K562 (cell line): ENCODE measurements at regions not wholly inside any gene's neighbourhood (a gene's known extent, or its start where the extent isn't known, plus 50 kb on each side); places are given as distances from the start of the nearest gene placed in this dataset.

ENCODE experiments used
- ATAC-seq: fragments of 200-7000 bp; cut with Tn5 transposase; 3 replicates; pipeline ENCODE4 v1.9.1; 2020; ENCODE audit warnings: moderate library complexity
- BruUV-seq: library from RNA; stranded (reverse); fragments of 400-500 nt; replicated peaks from 2 replicates; lab custom pipeline; 2021; lab: Mats Ljungman, UMichigan
- CTCF ChIA-PET: fragments of 300-600 bp; formaldehyde crosslinking; extraction: SDS; loops from one replicate; lab custom pipeline; 2021; ENCODE audit warnings: low intra/inter-chr PET ratio; lab: Yijun Ruan, JAX
- POLR2A ChIA-PET: fragments of 300-600, 350-650 bp; sonication (Branson Sonifier 250); formaldehyde crosslinking; extraction: SDS; loops from one replicate; lab custom pipeline; 2021; ENCODE audit warnings: antibody characterized with exemption, inconsistent platforms; lab: Yijun Ruan, JAX
- DNase-seq, 4 experiments: peaks; one replicate each; pipeline versions ENCODE4 v3.0.0 to v3.0.0-alpha.2; 2011 to 2018; ENCODE audit warnings: low spot score in 3 of 4, mixed read lengths in 3 of 4; ENCODE audit errors: extremely low read depth in 1 of 4
- FAIRE-seq: peaks from 2 replicates; lab custom pipeline; 2011; peaks lifted over from hg19 to GRCh38; lab: Jason Lieb, UNC
- H2AFZ ChIP-seq: 2 replicates; pipeline ENCODE4 v1.6.0; 2011; ENCODE audit warnings: low read depth, low read length, control low read depth, inconsistent platforms
- H3K27ac ChIP-seq: fragments of 200-600 bp; 3 replicates; pipeline ENCODE4 v1.8.0; 2011; ENCODE audit warnings: low read depth, mild to moderate bottlenecking, control low read depth, inconsistent platforms, low read length, moderate library complexity, mixed read lengths; ENCODE audit errors: extremely low read depth
- H3K27me3 ChIP-seq, 2 experiments: fragments of 300-600 bp in 1 of 2; 2 replicates in 1 of 2; 3 replicates in 1 of 2; pipeline versions ENCODE4 v1.6.0 to v1.8.0; 2011; ENCODE audit warnings: inconsistent platforms in 2 of 2, low read length in 2 of 2, mild to moderate bottlenecking in 1 of 2, mixed read lengths in 1 of 2, moderate library complexity in 1 of 2; ENCODE audit not compliant: control insufficient read depth in 2 of 2, insufficient read depth in 2 of 2
- H3K36me3 ChIP-seq: fragments of 300-600 bp; 3 replicates; pipeline ENCODE4 v1.8.0; 2011; ENCODE audit warnings: mild to moderate bottlenecking, low read length, inconsistent platforms; ENCODE audit not compliant: control insufficient read depth, insufficient read depth
- H3K4me1 ChIP-seq, 2 experiments: fragments of 200-600 bp in 1 of 2; replicated peaks in 1 of 2; 2 replicates in 1 of 2; 3 replicates in 1 of 2; pipeline versions ENCODE4 v1.5.1 to v1.8.0; 2011; ENCODE audit warnings: inconsistent platforms in 2 of 2, low read length in 2 of 2, mild to moderate bottlenecking in 1 of 2, mixed read lengths in 1 of 2, moderate library complexity in 1 of 2; ENCODE audit not compliant: control insufficient read depth in 2 of 2, insufficient read depth in 2 of 2
- H3K4me2 ChIP-seq: 2 replicates; pipeline ENCODE4 v1.6.1; 2011; ENCODE audit warnings: low read length, control low read depth, inconsistent platforms, mixed read lengths; ENCODE audit not compliant: insufficient read depth
- H3K4me3 ChIP-seq: fragments of 200-600 bp; sonication (generic), shearing (Covaris generic); 2 replicates; pipeline ENCODE4 v1.5.1; 2016; ENCODE audit warnings: control low read depth, inconsistent platforms
- H3K79me2 ChIP-seq: fragments of 200-600 bp; 3 replicates; pipeline ENCODE4 v1.8.0; 2011; ENCODE audit warnings: low read length, inconsistent platforms; ENCODE audit not compliant: control insufficient read depth, insufficient read depth
- H3K9ac ChIP-seq, 2 experiments: 2 replicates each; pipeline versions ENCODE4 v1.6.0 to v1.6.1; 2011; ENCODE audit warnings: low read depth in 2 of 2, low read length in 2 of 2, control low read depth in 1 of 2, inconsistent platforms in 1 of 2, mild to moderate bottlenecking in 1 of 2, mixed read lengths in 1 of 2; ENCODE audit not compliant: insufficient read depth in 1 of 2
- H3K9me1 ChIP-seq: one replicate; pipeline ENCODE4 v1.6.0; 2011; ENCODE audit warnings: inconsistent platforms, mild to moderate bottlenecking, low read length, moderate library complexity; ENCODE audit not compliant: control insufficient read depth, insufficient read depth
- H3K9me3 ChIP-seq: replicated peaks from 2 replicates; pipeline ENCODE4 v1.5.1; 2011; ENCODE audit warnings: low read depth, low read length, inconsistent platforms; ENCODE audit not compliant: control insufficient read depth, insufficient read depth
- H4K20me1 ChIP-seq: replicated peaks from 2 replicates; pipeline ENCODE4 v1.6.1; 2011; ENCODE audit warnings: low read length, inconsistent platforms, mixed read lengths; ENCODE audit not compliant: control insufficient read depth, insufficient read depth
- DACH1 ChIP-seq: fragments of 450-650 bp; IDR thresholded peaks from 2 replicates; pipeline ENCODE4 v1.6.1; 2018; ENCODE audit not compliant: partially characterized antibody
- PHF8 ChIP-seq: fragments of 200-600 bp; sonication (generic); IDR thresholded peaks from 2 replicates; pipeline ENCODE4 v1.6.1; 2012; ENCODE audit warnings: mixed run types, mild to moderate bottlenecking, inconsistent platforms, low read length, moderate library complexity, borderline replicate concordance
- TCF3 ChIP-seq: sonication (generic); formaldehyde crosslinking; IDR thresholded peaks from 2 replicates; pipeline ENCODE4 v1.4.0; 2020; ENCODE audit warnings: mild to moderate bottlenecking, missing genetic modification reagents
- ZEB2 ChIP-seq: fragments of 450-650 bp; IDR thresholded peaks from 2 replicates; pipeline ENCODE4 v1.6.1; 2016
- ZNF239 ChIP-seq: fragments of 250-450 bp; sonication (Bioruptor Pico); IDR thresholded peaks from 2 replicates; pipeline ENCODE4 v1.4.0; 2020; ENCODE audit warnings: mild to moderate bottlenecking
- ZNF263 ChIP-seq: sonication (generic); formaldehyde crosslinking; IDR thresholded peaks from 2 replicates; pipeline ENCODE4 v1.8.0; 2022; ENCODE audit warnings: mild to moderate bottlenecking, missing genetic modification reagents, borderline replicate concordance
- ZNF280B ChIP-seq: fragments of 250-450 bp; sonication (Bioruptor Pico); IDR thresholded peaks from 2 replicates; pipeline ENCODE4 v1.5.1; 2021; ENCODE audit warnings: mild to moderate bottlenecking
- ZNF655 ChIP-seq: fragments of 250-450 bp; sonication (Bioruptor Pico); IDR thresholded peaks from 2 replicates; pipeline ENCODE4 v1.5.0; 2021
- WGBS: fragments of 100-300 bp; shearing (Covaris generic); methylation state at CpG from one replicate; pipeline ENCODE4 v1.1.6; 2016; ENCODE audit warnings: low coverage, mixed read lengths; ENCODE audit not compliant: insufficient coverage; ENCODE audit errors: missing lambda C conversion rate; 5-methylcytosine and 5-hydroxymethylcytosine counted together
- in situ Hi-C: fragments of 300-500 bp; cut with MboI; formaldehyde crosslinking; loops from 4 replicates; pipeline ENCODE4 v1.15.0; 2018; ENCODE audit warnings: inconsistent platforms, mixed read lengths
- intact Hi-C: fragments of 100-400 bp; cut with micrococcal nuclease; formaldehyde crosslinking; loops from 2 replicates; pipeline ENCODE4 v1.14.2; 2022
- TF ChIP-seq, protein P1 (sequence below): sonication (generic); formaldehyde crosslinking; IDR thresholded peaks from 2 replicates; pipeline ENCODE4 v1.8.1; 2023; ENCODE audit warnings: mild to moderate bottlenecking, missing genetic modification reagents, moderate library complexity

- no peak overlapping the region for H3K4me3 ChIP-seq
- no peaks in the 10 kb centered on the region for H3K9me3 ChIP-seq
- H3K9me1 ChIP-seq = no peaks in the 10 kb centered on the region
- TF ChIP-seq ZNF280B (CRISPR knock-in tag) = no peak
- TF ChIP-seq, protein P1, sequence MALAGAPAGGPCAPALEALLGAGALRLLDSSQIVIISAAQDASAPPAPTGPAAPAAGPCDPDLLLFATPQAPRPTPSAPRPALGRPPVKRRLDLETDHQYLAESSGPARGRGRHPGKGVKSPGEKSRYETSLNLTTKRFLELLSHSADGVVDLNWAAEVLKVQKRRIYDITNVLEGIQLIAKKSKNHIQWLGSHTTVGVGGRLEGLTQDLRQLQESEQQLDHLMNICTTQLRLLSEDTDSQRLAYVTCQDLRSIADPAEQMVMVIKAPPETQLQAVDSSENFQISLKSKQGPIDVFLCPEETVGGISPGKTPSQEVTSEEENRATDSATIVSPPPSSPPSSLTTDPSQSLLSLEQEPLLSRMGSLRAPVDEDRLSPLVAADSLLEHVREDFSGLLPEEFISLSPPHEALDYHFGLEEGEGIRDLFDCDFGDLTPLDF (CRISPR knock-in tag) = no peak
- no peak for TF ChIP-seq PHF8
- TF ChIP-seq TCF3 = no peak
- TF ChIP-seq DACH1 = no peak
- no peak for TF ChIP-seq ZNF239 (CRISPR knock-in tag)
- TF ChIP-seq ZEB2 = no peak
- no peak for TF ChIP-seq ZNF263 (CRISPR knock-in tag)
- TF ChIP-seq ZNF655 (CRISPR knock-in tag) = no peak
- no peak overlapping the region for H2AFZ ChIP-seq
- no peaks in the 10 kb centered on the region for H3K4me1 ChIP-seq
- FAIRE-seq = no peak
- H3K79me2 ChIP-seq = no peaks in the 10 kb centered on the region; the same call in 2 of the 3 replicates
- H4K20me1 ChIP-seq = no peaks in the 10 kb centered on the region
- ChIA-PET CTCF (no interaction called here), POLR2A (no interaction called here)
- DNase-seq = no peak
- H3K4me2 ChIP-seq = no peak overlapping the region
- no peaks in the 10 kb centered on the region for H3K36me3 ChIP-seq
- no peaks in the 10 kb centered on the region for H3K27me3 ChIP-seq
- ATAC-seq = no peak
- no peak overlapping the region for H3K27ac ChIP-seq
- H3K9ac ChIP-seq = no peak overlapping the region
- intact Hi-C loops (no loop called here), in situ Hi-C loops (no loop called here)
- WGBS = 0% methylated on average over 3 of the region's 3 CpGs
- BruUV-seq = no TSS peak
Measured at GRCh38 chr17:71325886-71326285, 794.9 kb upstream of the SOX9 start.
